ENCODE measurements at regions not wholly inside any gene's neighbourhood (a gene's known extent, or its start where the extent isn't known, plus 50 kb on each side); places are given as distances from the start of the nearest gene placed in this dataset.
"Not testable (repeated sequence)": the region's sequence is repeated elsewhere in the genome, so short reads cannot be mapped to it uniquely, and the experiment has no call there.

- DNase-seq, result peak; percentile 52
- ATAC-seq, result peak; percentile 61
Observed at GRCh38 chr7:3094701-3095445, 51.2 kb upstream of the CARD11 start.

- ATAC-seq, result no peak
- no peak for DNase-seq
Observed at GRCh38 chr7:3097734-3098133, 54.1 kb upstream of the CARD11 start.

GRCh38 chr7:3102159-3102558 lies 58.5 kb upstream of the CARD11 start:
- DNase-seq, result no peak
- ATAC-seq, result no peak

DNA sequence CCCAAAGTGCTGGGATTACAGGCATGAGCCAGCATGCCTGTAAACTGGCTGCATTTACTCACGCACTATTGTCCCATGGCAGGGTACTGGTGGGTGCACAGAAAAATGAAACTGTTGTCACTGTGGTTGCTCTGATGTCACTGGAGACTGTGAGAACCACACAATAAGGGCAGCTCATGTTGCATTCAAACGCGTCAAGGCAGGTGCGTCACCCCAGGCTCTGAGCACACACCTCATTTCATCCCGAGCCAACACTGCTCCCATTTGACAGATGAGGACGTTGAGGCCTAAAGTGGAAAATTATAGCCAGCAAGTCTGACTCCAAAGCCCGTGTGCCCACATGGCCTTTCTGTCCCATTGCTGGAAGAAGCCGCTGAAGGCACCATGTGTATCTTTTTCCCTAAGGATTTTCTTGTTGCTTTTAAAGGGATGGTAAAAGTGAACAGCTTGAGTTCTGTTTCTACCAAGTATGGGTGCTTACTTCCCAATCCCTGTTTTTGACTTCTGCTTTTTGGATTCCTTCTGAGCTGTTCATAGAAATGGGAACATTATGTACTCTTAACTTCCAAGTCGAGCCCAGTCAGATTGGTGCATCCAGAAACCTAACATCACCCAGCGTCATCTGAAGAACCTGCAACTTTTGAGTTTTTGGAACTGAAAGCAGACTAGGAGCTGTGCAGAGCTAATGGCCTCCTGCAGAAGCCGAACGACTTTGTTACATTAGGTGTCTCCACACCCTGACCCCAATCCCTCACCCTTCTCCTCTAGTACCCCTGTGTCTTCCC lies 60.1 kb upstream of the CARD11 start:
- ATAC-seq (peak; percentile 67), DNase-seq (peak; percentile 45)

DNA sequence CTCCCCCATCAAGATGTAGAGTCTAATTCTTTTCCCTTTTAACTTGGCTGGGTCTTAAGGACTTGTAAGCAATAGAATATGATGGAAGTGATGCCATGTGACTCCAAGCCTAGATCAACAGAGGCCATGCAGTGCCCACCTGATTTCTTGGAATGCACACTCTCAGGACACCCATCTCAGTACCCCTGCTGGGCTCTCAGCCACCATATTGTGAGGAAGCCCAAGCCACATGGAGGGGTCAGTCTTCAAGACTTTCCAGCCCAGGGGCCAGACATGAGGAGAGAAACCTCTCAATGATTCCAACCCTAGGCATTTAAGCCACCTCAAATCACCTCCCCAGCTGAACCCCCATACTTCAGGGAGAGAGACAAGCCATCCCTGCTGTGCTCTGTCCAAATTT lies 62.2 kb upstream of the CARD11 start:
- DNase-seq, result no peak
- ATAC-seq, result no peak

- DNase-seq, result peak; percentile 50
- ATAC-seq, result peak; percentile 91
Observed at GRCh38 chr7:3106361-3106826, 62.7 kb upstream of the CARD11 start.

DNA sequence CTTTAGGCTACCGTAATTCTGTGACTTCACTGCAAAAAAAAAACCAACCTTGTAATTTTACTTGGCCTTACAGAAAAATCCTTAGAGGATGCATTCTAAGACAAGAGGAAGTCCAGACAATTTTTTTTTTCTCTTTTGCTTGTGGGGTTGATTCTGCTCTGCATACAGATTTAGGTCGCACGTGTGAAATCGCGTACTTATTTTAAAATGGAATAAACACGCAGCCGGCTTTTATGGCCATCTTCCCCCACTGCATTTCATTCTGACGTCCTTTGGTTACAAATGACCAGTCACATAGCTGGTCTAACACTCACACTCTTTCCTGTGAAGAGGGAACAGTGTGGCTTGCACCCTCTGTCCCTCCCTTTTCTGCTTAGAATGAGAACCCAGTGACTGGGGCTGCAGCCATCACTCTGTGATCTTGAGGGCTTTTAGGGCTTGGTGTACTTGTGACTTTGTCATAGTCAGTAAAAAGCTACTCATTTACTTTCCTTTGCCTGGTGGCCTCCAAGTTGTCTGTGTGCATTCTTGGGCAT lies 63.6 kb upstream of the CARD11 start:
- ATAC-seq, result no peak
- DNase-seq, result no peak

DNA sequence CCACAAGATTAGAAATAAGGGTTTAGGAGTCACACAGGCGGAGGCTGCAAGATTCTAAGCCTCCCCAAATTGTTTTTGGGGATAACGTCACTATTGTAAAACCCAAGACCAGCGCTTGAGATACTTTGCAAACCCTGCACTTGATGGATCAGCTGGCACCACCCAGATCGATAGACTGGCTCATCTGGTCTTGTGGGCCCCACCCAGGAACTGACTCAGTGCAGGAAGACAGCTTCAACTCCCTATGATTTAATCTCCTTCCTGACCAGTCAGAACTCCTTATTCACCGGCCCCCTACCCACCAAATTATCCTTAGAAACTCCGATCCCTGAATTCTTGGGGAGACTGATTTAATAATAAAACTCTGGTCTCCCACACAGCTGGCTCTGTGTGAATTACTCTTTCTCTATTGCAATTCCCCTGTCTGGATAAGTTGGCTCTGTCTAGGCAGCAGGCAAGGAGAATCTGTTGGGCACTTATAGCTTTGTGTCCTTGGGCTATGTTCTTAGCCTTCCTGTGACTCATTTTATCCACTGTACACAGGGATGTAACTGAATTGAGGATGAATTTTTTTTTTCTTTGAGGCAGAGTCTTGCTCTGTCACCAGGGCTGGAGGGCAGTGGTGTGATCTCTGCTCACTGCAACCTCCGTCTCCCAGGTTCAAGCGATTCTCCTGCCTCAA lies 64.4 kb upstream of the CARD11 start:
- no peak for ATAC-seq
- no peak for DNase-seq

DNA sequence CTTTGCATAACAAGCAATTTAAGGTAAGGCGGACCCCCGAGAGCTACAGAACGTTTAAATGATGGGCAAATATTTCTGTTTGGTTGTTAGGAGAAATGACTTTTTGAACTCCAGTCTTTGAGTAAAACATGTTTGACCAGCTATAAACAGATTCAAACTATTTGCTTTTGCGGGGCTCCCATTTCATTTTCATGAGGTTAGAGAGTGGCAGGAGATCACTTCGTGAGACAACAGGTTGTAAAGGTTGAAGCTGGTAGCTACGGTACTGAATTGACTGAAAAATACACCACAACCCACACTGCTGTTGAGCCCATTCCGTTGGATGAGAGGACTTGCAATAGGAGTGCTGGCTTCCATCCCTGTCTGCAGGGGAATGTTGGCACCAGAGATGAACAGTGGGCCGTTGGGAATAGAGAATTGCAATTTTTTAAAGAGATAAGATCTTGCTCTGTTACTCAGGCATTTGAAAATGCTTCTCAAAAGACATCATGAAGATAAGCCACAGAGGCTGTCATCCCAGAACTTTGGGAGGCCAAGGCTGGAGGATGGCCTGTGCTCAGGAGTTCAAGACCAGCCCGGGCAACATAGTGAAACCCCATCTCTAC lies 65.7 kb upstream of the CARD11 start:
- DNase-seq, result no peak
- ATAC-seq, result no peak

DNA sequence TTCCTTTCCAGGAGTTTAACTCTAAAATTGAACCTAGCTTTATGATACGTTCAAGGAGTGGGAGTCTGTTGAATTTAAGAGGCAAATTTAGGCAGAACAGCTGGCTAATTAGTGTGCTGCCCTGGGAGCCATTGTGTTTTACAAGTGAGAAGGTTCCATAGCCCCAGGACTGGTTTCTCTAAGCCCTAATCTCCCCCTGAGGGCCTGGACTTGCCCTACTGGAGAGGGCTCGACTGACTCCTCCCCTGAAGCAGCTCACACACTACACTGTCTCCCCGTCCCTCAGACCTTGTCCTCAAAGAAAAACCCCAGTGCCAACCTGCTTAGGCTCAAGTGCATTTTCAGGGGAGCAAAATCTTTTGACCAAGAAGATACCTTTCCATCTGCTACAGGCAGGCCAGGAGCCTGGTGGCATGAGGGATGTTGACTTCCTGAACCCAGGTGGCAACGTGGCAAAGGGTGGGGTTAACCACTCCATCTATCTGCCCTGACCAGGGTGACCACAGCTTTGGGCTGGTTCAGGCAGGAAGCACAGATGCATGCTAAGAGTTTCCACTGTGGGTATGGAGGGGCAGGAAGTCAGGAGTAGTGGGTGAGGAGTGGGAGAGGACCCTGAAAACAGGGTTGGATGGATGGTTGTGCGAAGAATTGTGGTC lies 68.9 kb upstream of the CARD11 start:
- DNase-seq, result peak; percentile 57
- peak; percentile 74 for ATAC-seq

DNA sequence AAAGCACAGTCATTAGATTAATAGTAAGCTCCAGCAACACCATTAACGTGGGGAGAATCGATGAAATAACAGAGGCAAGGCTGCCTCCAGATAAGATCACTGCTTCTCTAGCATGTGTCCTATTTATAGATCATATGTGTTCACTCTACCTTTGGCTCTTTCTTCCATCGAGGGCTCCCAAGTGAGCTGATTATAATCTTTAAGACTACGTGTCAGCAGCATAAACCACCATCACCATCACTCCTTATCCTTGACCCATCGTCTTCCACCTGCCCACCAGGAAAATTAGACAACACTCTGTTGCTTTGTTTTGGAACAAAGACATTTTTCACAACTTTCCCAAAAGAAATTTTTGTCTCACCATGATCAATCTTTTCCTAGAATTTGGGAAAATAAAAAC lies 71.2 kb upstream of the CARD11 start:
- no peak for ATAC-seq
- no peak for DNase-seq

DNA sequence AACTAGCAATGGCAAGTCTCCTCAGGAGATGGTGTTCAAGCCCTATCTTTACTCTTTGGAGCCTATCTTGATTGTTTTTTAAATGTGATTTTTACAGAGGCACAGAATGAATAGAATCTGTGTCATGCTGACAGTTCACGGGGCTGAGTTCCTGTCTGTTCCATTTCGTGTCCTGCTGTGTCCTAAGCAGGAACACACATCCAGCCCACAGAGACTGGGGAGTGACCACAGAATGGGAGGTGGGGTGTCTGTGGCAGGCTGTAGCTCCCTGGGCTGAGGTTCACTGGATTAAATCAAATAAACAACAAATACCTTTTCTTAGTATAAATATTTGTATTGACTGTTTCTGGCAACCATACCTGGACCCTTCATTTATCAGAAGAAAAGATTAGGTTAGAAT lies 73.4 kb upstream of the CARD11 start:
- DNase-seq (no peak), ATAC-seq (no peak)

- ATAC-seq, result no peak
Observed at GRCh38 chr7:3117488-3118231, 74.0 kb upstream of the CARD11 start.

GRCh38 chr7:3119352-3119927 lies 75.8 kb upstream of the CARD11 start:
- DNase-seq, result not testable (repeated sequence)
- peak; percentile 59 for ATAC-seq

More at GRCh38 chr7:3117488-3118231, 74.0 kb upstream of the CARD11 start:
- no peak for DNase-seq

GRCh38 chr7:3119963-3120362 lies 76.3 kb upstream of the CARD11 start:
- no peak for ATAC-seq
- no peak for DNase-seq

DNA sequence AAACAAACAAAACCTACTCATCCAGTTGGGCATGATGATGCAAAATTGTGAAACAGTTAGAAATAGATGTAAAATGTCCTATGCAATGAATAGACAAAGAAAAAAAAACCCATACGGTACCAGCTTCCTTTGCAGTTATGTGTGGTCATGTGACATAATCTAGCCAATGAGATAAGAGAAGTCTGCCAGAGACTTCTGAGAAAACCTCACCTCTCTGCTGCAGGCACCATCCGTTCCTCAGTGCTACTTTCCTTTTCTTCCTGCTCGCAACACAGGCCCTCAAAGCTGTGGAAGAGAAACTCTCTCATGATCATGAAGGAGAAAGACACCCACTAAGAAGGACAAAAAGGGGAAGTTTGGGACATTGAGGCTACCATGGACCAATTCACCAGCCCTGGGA lies 76.8 kb upstream of the CARD11 start:
- no peak for ATAC-seq
- DNase-seq, result no peak

DNA sequence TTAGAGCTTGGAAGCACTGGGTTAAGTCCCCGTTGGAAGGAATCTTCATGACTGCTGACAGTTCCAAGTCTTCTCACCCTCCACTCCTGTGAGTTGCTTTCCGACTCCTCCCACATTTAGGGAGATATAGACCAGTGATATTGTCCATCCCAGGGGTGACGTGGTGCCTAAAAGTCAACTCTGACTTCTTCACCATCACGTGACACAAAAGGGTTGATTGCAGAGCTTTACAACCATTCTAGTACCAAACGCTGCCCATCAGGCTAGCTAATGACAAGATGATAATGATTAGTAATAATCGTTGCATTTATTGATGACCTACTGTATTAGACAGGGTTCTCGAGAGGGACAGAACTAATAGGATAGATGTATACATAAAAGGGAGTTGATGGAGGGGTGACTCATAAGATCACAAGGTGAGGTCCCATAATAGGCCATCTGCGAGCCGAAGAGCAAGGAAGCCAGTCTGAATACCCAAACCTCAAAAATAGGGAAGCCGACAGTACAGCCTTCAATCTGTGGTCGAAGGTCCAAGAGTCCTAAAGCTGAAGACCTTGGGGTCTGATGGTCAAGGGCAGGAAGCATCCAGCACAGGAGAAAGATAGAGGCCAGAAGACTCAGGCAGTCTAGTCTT lies 85.3 kb upstream of the CARD11 start:
- ATAC-seq, result no peak
- no peak for DNase-seq

DNA sequence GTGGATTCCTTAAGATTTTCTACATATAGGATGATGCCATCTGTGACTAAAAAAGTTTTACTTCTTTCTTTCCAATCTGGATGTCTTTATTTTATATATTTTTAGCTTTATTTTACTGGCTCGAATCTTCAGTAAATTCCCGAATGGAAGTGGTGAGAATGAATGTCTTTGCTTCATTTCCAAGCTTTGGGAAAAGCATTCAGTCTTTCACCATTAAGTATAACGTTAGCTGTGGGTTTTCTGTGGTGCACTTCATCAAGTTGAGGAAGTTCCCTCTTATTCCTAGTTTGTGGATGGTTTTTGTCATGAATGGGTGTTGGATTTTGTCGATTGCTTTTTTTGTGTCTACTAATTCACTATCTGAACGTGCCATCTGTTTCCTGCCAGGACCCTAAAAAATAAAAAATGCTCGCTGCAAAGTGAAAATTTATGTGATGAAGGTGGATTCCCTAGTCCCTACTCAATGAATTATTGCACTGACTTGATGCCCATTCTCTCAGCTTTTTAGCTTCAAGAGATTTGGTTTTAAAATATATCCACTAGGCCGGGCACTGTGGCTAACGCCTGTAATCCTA lies 90.2 kb upstream of the CARD11 start:
- no peak for ATAC-seq
- no peak for DNase-seq

DNA sequence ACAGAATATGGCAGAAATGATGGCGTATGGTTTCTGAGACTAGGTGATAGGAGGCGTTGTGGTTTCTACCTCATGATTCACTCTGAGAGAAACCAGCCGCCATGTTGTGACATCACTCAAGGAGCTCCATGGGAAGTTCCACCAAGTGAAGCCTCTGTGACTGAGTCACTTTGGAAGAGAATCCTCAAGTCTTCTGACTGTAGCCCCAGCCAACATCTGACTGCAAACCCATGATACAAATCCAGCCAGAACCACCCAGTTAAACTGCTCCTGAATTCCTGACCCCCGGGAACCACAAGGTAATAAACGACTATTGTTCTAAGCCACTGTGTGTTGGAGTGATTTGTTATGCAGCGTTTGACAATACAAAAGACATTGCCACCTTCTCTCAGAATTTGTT lies 91.1 kb upstream of the CARD11 start:
- DNase-seq (peak; percentile 30), ATAC-seq (peak; percentile 72)

GRCh38 chr7:3135626-3136025 lies 92.0 kb upstream of the CARD11 start:
- DNase-seq, result no peak

More at GRCh38 chr7:3135626-3136025, 92.0 kb upstream of the CARD11 start:
- ATAC-seq, result no peak

Measured in stimulated activated naive CD8-positive, alpha-beta T cell treated with anti-CD3 and anti-CD28 coated beads, Interleukin-15, Interleukin-2, amounts not matched to agents 100 U/mL and 50 U/mL, for 24 hours (primary cell).